ENCODE measurements at regions not wholly inside any gene's neighbourhood (a gene's known extent, or its start where the extent isn't known, plus 50 kb on each side); places are given as distances from the start of the nearest gene placed in this dataset.

GRCh38 chr10:85548034-85548433 is 818.6 kb downstream of the GRID1 start:
- WGBS, 2 donors: 33 to 38% methylated on average over 2 of the region's 2 CpGs

More at GRCh38 chr10:85548034-85548433, 818.6 kb downstream of the GRID1 start:
- DNase-seq: peak in 1 of 2 donors; percentile 16
- Histone ChIP-seq H3K36me3 (no peaks in the 10 kb centered on the region), H3K27ac (no peak overlapping the region), H3K4me1 (no peaks in the 10 kb centered on the region), H3K27me3 (peaks cover 0 to 4% (median 0%) of the 10 kb centered on the region in 7 donors), H3K4me3 (no peak overlapping the region), H3K9me3 (no peaks in the 10 kb centered on the region)
- intact Hi-C loops (cut with DNase I): loop anchor here in 8 of 10 donors (5.0 to 10.0 kb wide), 3 partner anchors 817 to 829 kb away; partner anchors contain the start of gene GRID1 (in 1 of the 8)
- peak in 7 of 9 donors; percentile 5 to 59 (median 43) for TF ChIP-seq CTCF (IDR thresholded peaks at IDR 0.05)
- ATAC-seq: peak in 1 of 8 donors; percentile 70
